Neuronal stem cell (in vitro differentiated cells): ENCODE measurements at regions not wholly inside any gene's neighbourhood (a gene's known extent, or its start where the extent isn't known, plus 50 kb on each side); places are given as distances from the start of the nearest gene placed in this dataset.

ENCODE experiments used
- DNase-seq: peaks from one replicate; pipeline ENCODE4 v3.0.0-alpha.2; 2013; ENCODE audit warnings: low spot score
- H2AFZ ChIP-seq: one replicate; pipeline ENCODE4 v1.6.1; 2013; ENCODE audit warnings: mild to moderate bottlenecking, low read length, inconsistent platforms
- H2AK5ac ChIP-seq: 2 replicates; pipeline ENCODE4 v1.6.1; 2013; ENCODE audit warnings: low read depth, mild to moderate bottlenecking, inconsistent platforms, low read length, moderate library complexity, mixed read lengths
- H2BK120ac ChIP-seq: 2 replicates; pipeline ENCODE4 v1.6.1; 2013; ENCODE audit warnings: low read depth, mild to moderate bottlenecking, inconsistent platforms, low read length, moderate library complexity, mixed read lengths
- H2BK12ac ChIP-seq: one replicate; pipeline ENCODE4 v1.6.1; 2013; ENCODE audit warnings: low read length, inconsistent platforms
- H2BK15ac ChIP-seq: 2 replicates; pipeline ENCODE4 v1.6.1; 2013; ENCODE audit warnings: mild to moderate bottlenecking, low read length, inconsistent platforms, mixed read lengths
- H2BK5ac ChIP-seq: one replicate; pipeline ENCODE4 v1.6.1; 2013; ENCODE audit warnings: inconsistent platforms, mild to moderate bottlenecking, low read length, moderate library complexity
- H3K14ac ChIP-seq: one replicate; pipeline ENCODE4 v1.6.1; 2013; ENCODE audit warnings: low read length, inconsistent platforms
- H3K18ac ChIP-seq: 2 replicates; pipeline ENCODE4 v1.6.1; 2013; ENCODE audit warnings: low read length, inconsistent platforms
- H3K23ac ChIP-seq: 2 replicates; pipeline ENCODE4 v1.6.1; 2013; ENCODE audit warnings: low read depth, mild to moderate bottlenecking, mixed read lengths, low read length, inconsistent platforms; ENCODE audit not compliant: poor library complexity
- H3K27ac ChIP-seq: replicated peaks from 3 replicates; pipeline ENCODE4 v1.5.1; 2013; ENCODE audit warnings: low read length, inconsistent platforms
- H3K27me3 ChIP-seq, 3 experiments: 2 replicates each; pipeline ENCODE4 v1.6.1; 2013; ENCODE audit warnings: low read length in 3 of 3, mild to moderate bottlenecking in 2 of 3, inconsistent platforms in 1 of 3, low read depth in 1 of 3, mixed read lengths in 1 of 3, moderate library complexity in 1 of 3; ENCODE audit not compliant: control insufficient read depth in 3 of 3, insufficient read depth in 3 of 3
- H3K36me3 ChIP-seq, 2 donors: replicated peaks in 1 of 2; 2 replicates each; pipeline ENCODE4 v1.6.1; 2013; ENCODE audit warnings: low read length in 2 of 2; ENCODE audit not compliant: control insufficient read depth in 2 of 2, insufficient read depth in 2 of 2
- H3K4ac ChIP-seq: 2 replicates; pipeline ENCODE4 v1.6.1; 2013; ENCODE audit warnings: inconsistent platforms, mild to moderate bottlenecking, low read length, moderate library complexity
- H3K4me1 ChIP-seq, 2 donors: 1 replicate in 1 of 2; 2 replicates in 1 of 2; pipeline ENCODE4 v1.6.1; 2013; ENCODE audit warnings: low read length in 2 of 2, low read depth in 1 of 2; ENCODE audit not compliant: control insufficient read depth in 2 of 2, insufficient read depth in 1 of 2
- H3K4me2 ChIP-seq: one replicate; pipeline ENCODE4 v1.6.1; 2013; ENCODE audit warnings: mild to moderate bottlenecking, low read length, inconsistent platforms; ENCODE audit not compliant: insufficient read depth, poor library complexity, severe bottlenecking
- H3K4me3 ChIP-seq, 2 donors: 2 replicates each; pipeline ENCODE4 v1.5.1; 2013; ENCODE audit warnings: low read length in 2 of 2, mild to moderate bottlenecking in 2 of 2, inconsistent platforms in 1 of 2, moderate library complexity in 1 of 2
- H3K79me1 ChIP-seq: one replicate; pipeline ENCODE4 v1.6.1; 2013; ENCODE audit warnings: low read depth, mild to moderate bottlenecking, inconsistent platforms, low read length, moderate library complexity
- H3K9ac ChIP-seq: one replicate; pipeline ENCODE4 v1.6.1; 2013; ENCODE audit warnings: mild to moderate bottlenecking, low read depth, low read length, inconsistent platforms; ENCODE audit not compliant: poor library complexity
- H3K9me3 ChIP-seq, 2 donors: replicated peaks in 1 of 2; 2 replicates each; pipeline versions ENCODE3 to v1.6.1; 2013; ENCODE audit warnings: low read length in 2 of 2, mild to moderate bottlenecking in 2 of 2, inconsistent platforms in 1 of 2, low read depth in 1 of 2, mixed read lengths in 1 of 2, moderate library complexity in 1 of 2; ENCODE audit not compliant: control insufficient read depth in 2 of 2, insufficient read depth in 1 of 2
- H4K8ac ChIP-seq: one replicate; pipeline ENCODE4 v1.6.1; 2013; ENCODE audit warnings: low read depth, mild to moderate bottlenecking, inconsistent platforms, low read length, moderate library complexity
- H4K91ac ChIP-seq: one replicate; pipeline ENCODE4 v1.6.1; 2013; ENCODE audit warnings: low read length, low read depth, mild to moderate bottlenecking, inconsistent platforms; ENCODE audit not compliant: poor library complexity
- WGBS, 2 donors: extraction: QIAGEN DNeasy Blood & Tissue Kit; methylation state at CpG; one replicate each; pipeline ENCODE4 v1.1.7; 2013; ENCODE audit warnings: missing lambda C conversion rate in 2 of 2, mixed read lengths in 1 of 2; ENCODE audit not compliant: insufficient read length in 2 of 2, insufficient replicate concordance in 1 of 2; ENCODE audit errors: extremely low coverage in 2 of 2; 5-methylcytosine and 5-hydroxymethylcytosine counted together

DNA sequence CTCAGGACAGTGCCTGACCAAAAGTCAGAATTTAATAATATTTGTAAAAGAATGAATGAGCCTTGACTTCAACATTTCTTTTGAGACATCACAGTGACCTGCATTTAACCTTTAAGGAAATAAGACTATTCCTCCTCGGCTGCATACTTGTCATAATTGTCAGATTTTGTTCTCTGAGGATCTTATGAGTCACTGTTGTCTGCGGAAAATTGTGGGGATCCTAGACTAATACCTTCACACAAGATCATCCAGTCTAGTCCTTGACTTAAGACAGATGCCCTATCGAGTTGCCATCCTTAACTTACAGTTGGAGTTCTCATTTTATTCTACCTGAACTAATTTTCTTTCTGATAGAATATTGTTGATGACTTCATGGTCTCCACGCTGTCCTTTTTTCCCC lies 198.4 kb downstream of the DLEU7 start:
- no peaks in the 10 kb centered on the region for H3K4me1 ChIP-seq
- H3K18ac ChIP-seq = no peak overlapping the region
- no peaks in the 10 kb centered on the region for H3K36me3 ChIP-seq
- no peak overlapping the region for H2BK15ac ChIP-seq
- no peak overlapping the region for H4K8ac ChIP-seq
- H3K27ac ChIP-seq = no peak overlapping the region
- H3K4me3 ChIP-seq = no peak overlapping the region
- H2BK5ac ChIP-seq = no peak overlapping the region
- H2AFZ ChIP-seq = no peak overlapping the region
- H3K79me1 ChIP-seq = no peaks in the 10 kb centered on the region
- no peak overlapping the region for H3K9ac ChIP-seq
- H2AK5ac ChIP-seq = no peak overlapping the region
- H3K27me3 ChIP-seq = no peaks in the 10 kb centered on the region
- no peak overlapping the region for H3K4ac ChIP-seq
- no peak overlapping the region for H3K23ac ChIP-seq
- no peak overlapping the region for H4K91ac ChIP-seq
- peaks cover 0 to 6% of the 10 kb centered on the region in 2 donors for H3K9me3 ChIP-seq
- no peak for DNase-seq
- H3K14ac ChIP-seq = no peak overlapping the region
- H2BK12ac ChIP-seq = no peak overlapping the region
- H2BK120ac ChIP-seq = no peak overlapping the region
- no peak overlapping the region for H3K4me2 ChIP-seq
- no CpG with 5 or more reads among the region's 4 CpGs for whole genome bisulfite sequencing, 2 donors

GRCh38 chr13:50646070-50646469 lies 197.4 kb downstream of the DLEU7 start:
- Histone ChIP-seq H3K4me3 (no peak overlapping the region), H2BK5ac (no peak overlapping the region), H3K36me3 (no peaks in the 10 kb centered on the region), H2BK120ac (no peak overlapping the region), H3K4me1 (peaks cover 2 to 5% of the 10 kb centered on the region in 2 donors), H4K91ac (no peak overlapping the region), H3K9me3 (peaks cover 0 to 6% of the 10 kb centered on the region in 2 donors), H3K27me3 (no peaks in the 10 kb centered on the region), H3K14ac (no peak overlapping the region), H3K4ac (no peak overlapping the region), H3K23ac (no peak overlapping the region), H2AFZ (no peak overlapping the region), H3K18ac (no peak overlapping the region), H3K79me1 (no peaks in the 10 kb centered on the region), H3K4me2 (no peak overlapping the region), H2AK5ac (no peak overlapping the region), H3K9ac (no peak overlapping the region), H4K8ac (no peak overlapping the region), H2BK15ac (no peak overlapping the region), H2BK12ac (no peak overlapping the region), H3K27ac (no peak overlapping the region)
- DNase-seq = no peak
- no CpG with 5 or more reads among the region's 3 CpGs for WGBS, 2 donors

DNA sequence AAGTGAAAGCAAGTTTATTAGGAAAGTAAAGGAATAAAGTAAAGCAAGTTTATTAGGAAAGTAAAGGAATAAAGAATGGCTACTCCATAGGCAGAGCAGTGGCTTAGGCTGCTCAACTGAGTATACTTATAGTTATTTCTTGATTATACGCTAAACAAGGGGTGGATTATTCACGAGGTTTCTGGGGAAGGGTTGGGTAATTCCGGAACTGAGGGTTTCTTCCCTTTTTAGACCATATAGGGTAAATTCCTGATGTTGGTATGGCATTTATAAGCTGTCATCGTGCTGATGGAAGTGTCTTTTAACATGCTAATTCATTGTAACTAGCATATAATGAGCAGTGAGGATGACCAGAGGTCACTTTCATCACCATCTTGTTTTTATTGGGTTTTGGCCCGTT lies 194.3 kb downstream of the DLEU7 start:
- Histone ChIP-seq H3K27ac (no peak overlapping the region), H3K9ac (no peak overlapping the region), H3K14ac (no peak overlapping the region), H3K4me2 (no peak overlapping the region), H4K91ac (no peak overlapping the region), H3K79me1 (no peaks in the 10 kb centered on the region), H3K4me3 (no peak overlapping the region), H4K8ac (no peak overlapping the region), H3K18ac (no peak overlapping the region), H3K27me3 (no peaks in the 10 kb centered on the region), H2BK12ac (no peak overlapping the region), H3K4ac (no peak overlapping the region), H2BK120ac (no peak overlapping the region), H2AK5ac (no peak overlapping the region), H2BK15ac (no peak overlapping the region), H2AFZ (no peak overlapping the region), H3K9me3 (peaks cover 0 to 6% of the 10 kb centered on the region in 2 donors), H3K23ac (no peak overlapping the region), H3K4me1 (peaks cover 4 to 17% of the 10 kb centered on the region in 2 donors), H3K36me3 (no peaks in the 10 kb centered on the region), H2BK5ac (no peak overlapping the region)
- no CpG with 5 or more reads among the region's 5 CpGs for WGBS, 2 donors
- DNase-seq = no peak

- H2BK12ac ChIP-seq = no peak overlapping the region
- H3K27me3 ChIP-seq = no peaks in the 10 kb centered on the region
- no peak overlapping the region for H2BK15ac ChIP-seq
- no peak overlapping the region for H3K27ac ChIP-seq
- H3K4me3 ChIP-seq = no peak overlapping the region
- no peak overlapping the region for H4K8ac ChIP-seq
- H3K23ac ChIP-seq = no peak overlapping the region
- no peak overlapping the region for H3K4ac ChIP-seq
- no peak overlapping the region for H3K14ac ChIP-seq
- no CpG with 5 or more reads among the region's 11 CpGs for WGBS, 2 donors
- no peak overlapping the region for H2AK5ac ChIP-seq
- H3K9ac ChIP-seq = no peak overlapping the region
- no peaks in the 10 kb centered on the region for H3K36me3 ChIP-seq
- peaks cover 0 to 3% of the 10 kb centered on the region in 2 donors for H3K9me3 ChIP-seq
- H3K4me1 ChIP-seq = peaks cover 4 to 17% of the 10 kb centered on the region in 2 donors
- no peak for DNase-seq
- no peaks in the 10 kb centered on the region for H3K79me1 ChIP-seq
- no peak overlapping the region for H2BK120ac ChIP-seq
- H3K4me2 ChIP-seq = no peak overlapping the region
- H2AFZ ChIP-seq = peak overlapping the region; percentile 46
- no peak overlapping the region for H4K91ac ChIP-seq
- H3K18ac ChIP-seq = no peak overlapping the region
- no peak overlapping the region for H2BK5ac ChIP-seq
These were observed 192.6 kb downstream of the DLEU7 start for GRCh38 chr13:50650592-50651504.
